Right lobe of liver (tissue), 4 donors: ENCODE measurements at regions not wholly inside any gene's neighbourhood (a gene's known extent, or its start where the extent isn't known, plus 50 kb on each side); places are given as distances from the start of the nearest gene placed in this dataset.

Experiments
- POLR2A ChIP-seq: fragments of 450-650 bp; IDR thresholded peaks from one replicate; pipeline ENCODE4 v1.6.1; 2017; ENCODE audit warnings: antibody characterized with exemption, mild to moderate bottlenecking
- TF ChIP-seq, protein P1 (sequence below), 4 donors: fragments of 200-600 bp in 3 of 4; fragments of 450-650 bp in 1 of 4; IDR thresholded peaks; one replicate each; pipeline versions ENCODE4 v1.5.1 to v1.8.0; 2016 to 2022; ENCODE audit warnings: antibody characterized with exemption in 4 of 4, mild to moderate bottlenecking in 2 of 4
- donor health status: DM: no; HTN: no; CAD: no.
- donor health status: DM: no; HTN: no; CAD: no.
- donor health status: DM: no; HTN: yes; CAD: no.

DNA sequence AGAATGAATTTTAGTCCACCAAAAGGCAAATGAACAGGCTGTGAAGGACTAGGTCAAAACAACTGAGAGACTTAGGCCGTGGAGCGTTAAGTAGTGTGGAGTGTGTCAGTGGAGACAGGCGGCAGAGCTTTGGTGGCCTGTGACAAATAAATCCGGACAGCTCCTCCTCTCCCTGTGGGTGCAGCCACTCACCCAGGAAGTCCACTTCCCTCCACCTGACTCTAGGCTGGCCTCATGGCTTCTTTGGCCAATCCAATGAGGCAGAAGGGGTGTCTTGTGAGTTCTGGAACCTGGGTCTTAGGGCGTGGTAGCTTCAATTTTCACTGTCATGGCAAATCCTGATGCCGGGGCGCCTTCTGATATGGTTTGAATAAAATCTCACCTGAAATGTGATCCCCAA lies 180.9 kb upstream of the C14orf180 start:
- TF ChIP-seq POLR2A = no peak
- TF ChIP-seq, protein P1, sequence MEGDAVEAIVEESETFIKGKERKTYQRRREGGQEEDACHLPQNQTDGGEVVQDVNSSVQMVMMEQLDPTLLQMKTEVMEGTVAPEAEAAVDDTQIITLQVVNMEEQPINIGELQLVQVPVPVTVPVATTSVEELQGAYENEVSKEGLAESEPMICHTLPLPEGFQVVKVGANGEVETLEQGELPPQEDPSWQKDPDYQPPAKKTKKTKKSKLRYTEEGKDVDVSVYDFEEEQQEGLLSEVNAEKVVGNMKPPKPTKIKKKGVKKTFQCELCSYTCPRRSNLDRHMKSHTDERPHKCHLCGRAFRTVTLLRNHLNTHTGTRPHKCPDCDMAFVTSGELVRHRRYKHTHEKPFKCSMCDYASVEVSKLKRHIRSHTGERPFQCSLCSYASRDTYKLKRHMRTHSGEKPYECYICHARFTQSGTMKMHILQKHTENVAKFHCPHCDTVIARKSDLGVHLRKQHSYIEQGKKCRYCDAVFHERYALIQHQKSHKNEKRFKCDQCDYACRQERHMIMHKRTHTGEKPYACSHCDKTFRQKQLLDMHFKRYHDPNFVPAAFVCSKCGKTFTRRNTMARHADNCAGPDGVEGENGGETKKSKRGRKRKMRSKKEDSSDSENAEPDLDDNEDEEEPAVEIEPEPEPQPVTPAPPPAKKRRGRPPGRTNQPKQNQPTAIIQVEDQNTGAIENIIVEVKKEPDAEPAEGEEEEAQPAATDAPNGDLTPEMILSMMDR (IDR thresholded peaks at IDR 0.05) = no peak
